ENCODE measurements at regions not wholly inside any gene's neighbourhood (a gene's known extent, or its start where the extent isn't known, plus 50 kb on each side); places are given as distances from the start of the nearest gene placed in this dataset.

- Histone ChIP-seq H3K36me3 (ENCODE audit: control insufficient read depth in 2 of 2, insufficient read depth in 2 of 2, low read length in 1 of 2) (no peaks in the 10 kb centered on the region), H3K4me1 (ENCODE audit: control insufficient read depth in 2 of 2, insufficient read depth in 2 of 2, low read length in 1 of 2) (peaks cover 0 to 6% of the 10 kb centered on the region in 2 donors), H3K27ac (ENCODE audit: low read depth in 2 of 2, low read length in 1 of 2) (peak overlapping the region; percentile 75 to 87), H3K4me3 (ENCODE audit: low read depth in 1 of 2, low read length in 2 of 2) (no peak overlapping the region), H3K27me3 (ENCODE audit: control insufficient read depth in 1 of 2, insufficient read depth in 2 of 2, low read length in 2 of 2) (no peaks in the 10 kb centered on the region), H3K9me3 (ENCODE audit: control insufficient read depth in 2 of 2, insufficient read depth in 1 of 2, low read depth in 1 of 2, low read length in 1 of 2) (no peaks in the 10 kb centered on the region)
- WGBS, 2 donors = 64 to 73% methylated on average over 1 of the region's 1 CpG
Observed at GRCh38 chr2:64832936-64833335, 156.3 kb upstream of the SLC1A4 start.

GRCh38 chr2:64836566-64836965, 152.6 kb upstream of the SLC1A4 start:
- H3K27me3 ChIP-seq (ENCODE audit: control insufficient read depth in 1 of 2, insufficient read depth in 2 of 2, low read length in 2 of 2) = no peaks in the 10 kb centered on the region
- H3K36me3 ChIP-seq (ENCODE audit: control insufficient read depth in 2 of 2, insufficient read depth in 2 of 2, low read length in 1 of 2) = no peaks in the 10 kb centered on the region
- peak overlapping the region; percentile 85 to 90 for H3K27ac ChIP-seq (ENCODE audit: low read depth in 2 of 2, low read length in 1 of 2)
- H3K4me3 ChIP-seq (ENCODE audit: low read depth in 1 of 2, low read length in 2 of 2) = no peak overlapping the region
- WGBS, 2 donors = 55 to 57% methylated on average over 5 of the region's 5 CpGs
- H3K9me3 ChIP-seq (ENCODE audit: control insufficient read depth in 2 of 2, insufficient read depth in 1 of 2, low read depth in 1 of 2, low read length in 1 of 2) = no peaks in the 10 kb centered on the region
- H3K4me1 ChIP-seq (ENCODE audit: control insufficient read depth in 2 of 2, insufficient read depth in 2 of 2, low read length in 1 of 2) = peaks cover 2 to 13% of the 10 kb centered on the region in 2 donors

- Histone ChIP-seq H3K36me3 (ENCODE audit: control insufficient read depth in 2 of 2, insufficient read depth in 2 of 2, low read length in 1 of 2) (no peaks in the 10 kb centered on the region), H3K27me3 (ENCODE audit: control insufficient read depth in 1 of 2, insufficient read depth in 2 of 2, low read length in 2 of 2) (no peaks in the 10 kb centered on the region), H3K27ac (ENCODE audit: low read depth in 2 of 2, low read length in 1 of 2) (peak overlapping the region; percentile 85 to 90), H3K4me3 (ENCODE audit: low read depth in 1 of 2, low read length in 2 of 2) (no peak overlapping the region), H3K4me1 (ENCODE audit: control insufficient read depth in 2 of 2, insufficient read depth in 2 of 2, low read length in 1 of 2) (peaks cover 2 to 13% of the 10 kb centered on the region in 2 donors), H3K9me3 (ENCODE audit: control insufficient read depth in 2 of 2, insufficient read depth in 1 of 2, low read depth in 1 of 2, low read length in 1 of 2) (no peaks in the 10 kb centered on the region)
- WGBS, 2 donors = 62 to 67% methylated on average over 10 of the region's 10 CpGs
Observed at GRCh38 chr2:64837116-64837731, 152.0 kb upstream of the SLC1A4 start.

- Histone ChIP-seq H3K9me3 (ENCODE audit: control insufficient read depth in 2 of 2, insufficient read depth in 1 of 2, low read depth in 1 of 2, low read length in 1 of 2) (no peaks in the 10 kb centered on the region), H3K4me3 (ENCODE audit: low read depth in 1 of 2, low read length in 2 of 2) (no peak overlapping the region), H3K36me3 (ENCODE audit: control insufficient read depth in 2 of 2, insufficient read depth in 2 of 2, low read length in 1 of 2) (no peaks in the 10 kb centered on the region), H3K27me3 (ENCODE audit: control insufficient read depth in 1 of 2, insufficient read depth in 2 of 2, low read length in 2 of 2) (no peaks in the 10 kb centered on the region), H3K27ac (ENCODE audit: low read depth in 2 of 2, low read length in 1 of 2) (peak overlapping the region; percentile 85 to 90), H3K4me1 (ENCODE audit: control insufficient read depth in 2 of 2, insufficient read depth in 2 of 2, low read length in 1 of 2) (peaks cover 2 to 13% of the 10 kb centered on the region in 2 donors)
- 67 to 68% methylated on average over 8 of the region's 8 CpGs for WGBS, 2 donors
Observed at GRCh38 chr2:64837925-64838641, 151.1 kb upstream of the SLC1A4 start.

- Histone ChIP-seq H3K36me3 (ENCODE audit: control insufficient read depth in 2 of 2, insufficient read depth in 2 of 2, low read length in 1 of 2) (no peaks in the 10 kb centered on the region), H3K27ac (ENCODE audit: low read depth in 2 of 2, low read length in 1 of 2) (peak overlapping the region; percentile 85 to 90), H3K4me1 (ENCODE audit: control insufficient read depth in 2 of 2, insufficient read depth in 2 of 2, low read length in 1 of 2) (peaks cover 2 to 13% of the 10 kb centered on the region in 2 donors), H3K4me3 (ENCODE audit: low read depth in 1 of 2, low read length in 2 of 2) (no peak overlapping the region), H3K9me3 (ENCODE audit: control insufficient read depth in 2 of 2, insufficient read depth in 1 of 2, low read depth in 1 of 2, low read length in 1 of 2) (no peaks in the 10 kb centered on the region), H3K27me3 (ENCODE audit: control insufficient read depth in 1 of 2, insufficient read depth in 2 of 2, low read length in 2 of 2) (no peaks in the 10 kb centered on the region)
- WGBS, 2 donors = 48 to 65% methylated on average over 8 of the region's 8 CpGs
Observed at GRCh38 chr2:64838817-64839216, 150.4 kb upstream of the SLC1A4 start.

GRCh38 chr2:64839844-64840243, 149.4 kb upstream of the SLC1A4 start:
- Histone ChIP-seq H3K9me3 (ENCODE audit: control insufficient read depth in 2 of 2, insufficient read depth in 1 of 2, low read depth in 1 of 2, low read length in 1 of 2) (no peaks in the 10 kb centered on the region), H3K4me3 (ENCODE audit: low read depth in 1 of 2, low read length in 2 of 2) (no peak overlapping the region), H3K27ac (ENCODE audit: low read depth in 2 of 2, low read length in 1 of 2) (peak overlapping the region; percentile 76 to 90), H3K36me3 (ENCODE audit: control insufficient read depth in 2 of 2, insufficient read depth in 2 of 2, low read length in 1 of 2) (no peaks in the 10 kb centered on the region), H3K4me1 (ENCODE audit: control insufficient read depth in 2 of 2, insufficient read depth in 2 of 2, low read length in 1 of 2) (peaks cover 2 to 13% of the 10 kb centered on the region in 2 donors), H3K27me3 (ENCODE audit: control insufficient read depth in 1 of 2, insufficient read depth in 2 of 2, low read length in 2 of 2) (no peaks in the 10 kb centered on the region)
- 70 to 76% methylated on average over 6 of the region's 6 CpGs for WGBS, 2 donors

GRCh38 chr2:64840426-64840881, 148.7 kb upstream of the SLC1A4 start:
- no peaks in the 10 kb centered on the region for H3K27me3 ChIP-seq (ENCODE audit: control insufficient read depth in 1 of 2, insufficient read depth in 2 of 2, low read length in 2 of 2)
- H3K9me3 ChIP-seq (ENCODE audit: control insufficient read depth in 2 of 2, insufficient read depth in 1 of 2, low read depth in 1 of 2, low read length in 1 of 2) = no peaks in the 10 kb centered on the region
- peak overlapping the region in 1 of 2 donors; percentile 76 for H3K27ac ChIP-seq (ENCODE audit: low read depth in 2 of 2, low read length in 1 of 2)
- no peaks in the 10 kb centered on the region for H3K36me3 ChIP-seq (ENCODE audit: control insufficient read depth in 2 of 2, insufficient read depth in 2 of 2, low read length in 1 of 2)
- 55 to 60% methylated on average over 4 of the region's 4 CpGs for whole genome bisulfite sequencing, 2 donors
- H3K4me3 ChIP-seq (ENCODE audit: low read depth in 1 of 2, low read length in 2 of 2) = no peak overlapping the region
- H3K4me1 ChIP-seq (ENCODE audit: control insufficient read depth in 2 of 2, insufficient read depth in 2 of 2, low read length in 1 of 2) = peaks cover 2 to 13% of the 10 kb centered on the region in 2 donors

GRCh38 chr2:64841461-64841860, 147.7 kb upstream of the SLC1A4 start:
- no peak overlapping the region for H3K4me3 ChIP-seq (ENCODE audit: low read depth in 1 of 2, low read length in 2 of 2)
- no peaks in the 10 kb centered on the region for H3K27me3 ChIP-seq (ENCODE audit: control insufficient read depth in 1 of 2, insufficient read depth in 2 of 2, low read length in 2 of 2)
- peak overlapping the region in 1 of 2 donors; percentile 47 for H3K27ac ChIP-seq (ENCODE audit: low read depth in 2 of 2, low read length in 1 of 2)
- 56 to 62% methylated on average over 2 of the region's 2 CpGs for WGBS, 2 donors
- H3K4me1 ChIP-seq (ENCODE audit: control insufficient read depth in 2 of 2, insufficient read depth in 2 of 2, low read length in 1 of 2) = peaks cover 2 to 13% of the 10 kb centered on the region in 2 donors
- no peaks in the 10 kb centered on the region for H3K9me3 ChIP-seq (ENCODE audit: control insufficient read depth in 2 of 2, insufficient read depth in 1 of 2, low read depth in 1 of 2, low read length in 1 of 2)
- no peaks in the 10 kb centered on the region for H3K36me3 ChIP-seq (ENCODE audit: control insufficient read depth in 2 of 2, insufficient read depth in 2 of 2, low read length in 1 of 2)

- H3K4me1 ChIP-seq (ENCODE audit: control insufficient read depth in 2 of 2, insufficient read depth in 2 of 2, low read length in 1 of 2) = peaks cover 2 to 10% of the 10 kb centered on the region in 2 donors
- H3K4me3 ChIP-seq (ENCODE audit: low read depth in 1 of 2, low read length in 2 of 2) = no peak overlapping the region
- H3K27me3 ChIP-seq (ENCODE audit: control insufficient read depth in 1 of 2, insufficient read depth in 2 of 2, low read length in 2 of 2) = no peaks in the 10 kb centered on the region
- no peaks in the 10 kb centered on the region for H3K9me3 ChIP-seq (ENCODE audit: control insufficient read depth in 2 of 2, insufficient read depth in 1 of 2, low read depth in 1 of 2, low read length in 1 of 2)
- 88 to 93% methylated on average over 5 of the region's 5 CpGs for WGBS, 2 donors
- no peaks in the 10 kb centered on the region for H3K36me3 ChIP-seq (ENCODE audit: control insufficient read depth in 2 of 2, insufficient read depth in 2 of 2, low read length in 1 of 2)
- H3K27ac ChIP-seq (ENCODE audit: low read depth in 2 of 2, low read length in 1 of 2) = peak overlapping the region in 1 of 2 donors; percentile 83
Observed at GRCh38 chr2:64842030-64842429, 147.2 kb upstream of the SLC1A4 start.
